CD4-positive, alpha-beta T cell treated with Interleukin-2 at 100 ng/mL for 4 hours (primary cell): ENCODE measurements at regions not wholly inside any gene's neighbourhood (a gene's known extent, or its start where the extent isn't known, plus 50 kb on each side); places are given as distances from the start of the nearest gene placed in this dataset.
"Not testable (repeated sequence)": the region's sequence is repeated elsewhere in the genome, so short reads cannot be mapped to it uniquely, and the experiment has no call there.

Source experiments
- DNase-seq: peaks from one replicate; pipeline ENCODE4 v3.0.0-alpha.2; 2020; ENCODE audit warnings: low spot score

DNA sequence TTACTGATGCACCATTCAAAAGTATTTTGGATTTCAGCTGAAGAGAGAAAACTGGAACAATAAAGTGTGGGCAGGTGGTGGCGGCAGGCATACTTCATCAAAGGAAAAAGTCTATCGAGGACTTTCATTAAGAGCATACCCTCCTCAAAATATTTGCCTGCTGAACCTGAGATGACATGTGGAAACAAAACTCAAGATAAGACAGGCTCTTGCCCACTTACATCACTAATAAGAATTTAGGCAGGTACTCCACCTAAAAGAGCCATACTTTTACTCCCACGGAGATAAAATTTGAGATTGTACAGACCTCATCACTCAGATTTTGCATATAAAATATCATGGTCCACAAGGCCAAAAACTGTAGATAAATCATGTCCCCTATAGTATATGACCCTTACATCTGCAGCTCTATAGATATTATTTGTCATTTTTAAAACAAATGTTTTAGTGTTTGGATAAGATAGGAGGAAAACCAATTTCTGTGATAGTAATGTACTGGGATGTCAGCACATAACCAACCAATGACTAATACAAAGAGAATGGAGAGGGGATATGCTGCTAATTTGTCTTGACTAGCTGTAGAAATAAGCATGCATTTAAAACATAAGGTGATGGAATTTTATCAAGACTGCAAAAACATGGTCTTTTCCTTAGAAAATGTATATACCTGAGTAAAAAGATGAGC is 730.6 kb upstream of the ZNF608 start:
- DNase-seq: no peak

DNA sequence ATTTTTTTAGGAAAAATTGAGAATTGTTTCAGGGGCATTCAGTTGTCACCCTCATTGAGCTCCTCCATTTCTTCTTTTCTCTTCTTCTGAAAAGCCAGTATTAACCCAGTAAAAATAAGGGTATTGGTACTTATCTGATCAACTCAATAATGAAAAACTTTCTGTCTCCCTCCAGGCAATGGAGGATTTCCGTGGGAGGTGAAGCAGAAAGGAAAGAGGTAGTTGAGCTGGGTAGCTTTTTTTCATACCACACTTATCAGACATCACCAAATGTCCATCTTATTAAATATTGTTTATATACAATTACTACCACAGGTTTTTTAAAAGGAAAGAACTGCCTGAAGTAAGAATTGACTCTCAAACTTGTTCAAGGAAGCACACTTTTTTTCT is 731.1 kb upstream of the ZNF608 start:
- DNase-seq: no peak

DNA sequence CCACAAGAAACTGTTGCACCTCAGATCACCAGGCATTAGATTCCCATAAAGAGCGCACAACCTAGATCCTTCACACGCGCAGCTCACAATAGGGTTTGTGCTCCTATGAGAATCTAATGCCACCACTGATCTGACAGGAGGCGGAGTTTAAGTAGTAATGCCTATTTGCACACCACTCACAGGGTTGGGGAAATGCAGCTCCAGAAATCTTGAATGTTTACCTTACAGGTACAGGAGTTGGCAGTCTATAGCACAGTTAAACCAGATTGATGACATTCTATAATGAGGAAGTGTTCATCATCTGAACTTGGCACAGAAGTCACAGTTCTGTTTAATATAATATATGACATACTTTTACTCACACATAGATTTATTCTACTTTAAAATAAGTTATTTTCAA is 732.2 kb upstream of the ZNF608 start:
- no peak for DNase-seq

DNA sequence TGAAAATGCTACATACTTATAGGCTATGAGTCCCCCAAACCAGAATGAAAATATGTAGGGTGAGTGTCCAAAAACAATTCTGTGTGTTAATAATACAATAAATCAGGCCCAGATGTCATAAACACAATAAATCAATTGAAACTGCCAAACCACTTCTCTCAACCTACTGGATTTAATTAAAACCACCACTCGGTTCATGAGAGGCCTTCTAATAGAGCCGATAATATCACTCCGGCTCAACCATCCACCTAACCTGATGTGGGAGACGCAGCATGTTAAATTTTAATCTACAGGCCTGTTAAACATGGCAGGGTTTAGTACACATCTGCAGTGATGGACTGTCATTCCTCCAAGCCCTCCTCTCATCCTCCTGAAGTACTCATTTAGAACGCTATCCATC is 734.5 kb upstream of the ZNF608 start:
- no peak for DNase-seq

DNA sequence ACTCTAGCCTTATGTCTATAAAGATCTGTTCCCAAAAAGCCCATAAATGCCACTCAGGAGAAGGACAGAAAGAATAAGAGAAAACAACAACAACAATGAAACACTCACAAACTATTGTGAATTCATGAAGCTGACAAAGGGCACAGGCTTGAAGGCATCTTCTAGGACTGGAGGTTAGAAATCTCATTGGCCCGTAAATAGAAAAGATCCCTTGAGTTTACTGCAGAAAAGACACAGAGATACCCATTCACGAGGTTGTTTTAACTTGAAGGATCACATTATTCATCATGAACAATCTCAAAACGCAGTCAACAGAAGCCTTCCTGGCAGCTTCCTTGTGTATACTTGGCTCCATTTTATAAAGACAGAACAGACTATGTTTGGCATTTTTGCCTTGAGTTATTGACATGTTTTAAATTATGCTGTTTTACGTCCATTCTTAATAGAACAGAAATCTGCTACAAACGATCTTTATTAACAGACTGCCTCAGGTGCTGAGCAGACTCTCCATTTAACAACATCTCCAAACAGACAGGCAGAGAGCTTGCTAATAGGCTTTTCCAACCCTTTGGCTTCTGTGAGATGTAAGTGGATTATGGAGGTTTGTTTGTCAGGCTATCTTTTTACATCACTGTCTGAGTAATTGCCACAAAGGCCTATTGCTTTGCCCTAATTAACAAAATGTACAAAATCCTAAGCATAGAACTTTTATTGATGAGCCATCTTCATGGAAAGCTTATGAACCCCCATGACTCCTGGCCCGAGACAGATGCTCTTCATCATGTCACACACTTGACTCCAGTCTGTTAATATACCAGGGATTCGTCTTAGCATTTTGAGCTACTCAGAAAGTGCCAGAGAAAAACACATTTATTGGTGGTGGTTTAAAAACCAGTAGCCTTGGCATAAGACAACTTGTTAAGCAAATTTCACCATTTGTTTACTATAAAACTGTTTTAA is 735.3 kb upstream of the ZNF608 start:
- DNase-seq: no peak

DNA sequence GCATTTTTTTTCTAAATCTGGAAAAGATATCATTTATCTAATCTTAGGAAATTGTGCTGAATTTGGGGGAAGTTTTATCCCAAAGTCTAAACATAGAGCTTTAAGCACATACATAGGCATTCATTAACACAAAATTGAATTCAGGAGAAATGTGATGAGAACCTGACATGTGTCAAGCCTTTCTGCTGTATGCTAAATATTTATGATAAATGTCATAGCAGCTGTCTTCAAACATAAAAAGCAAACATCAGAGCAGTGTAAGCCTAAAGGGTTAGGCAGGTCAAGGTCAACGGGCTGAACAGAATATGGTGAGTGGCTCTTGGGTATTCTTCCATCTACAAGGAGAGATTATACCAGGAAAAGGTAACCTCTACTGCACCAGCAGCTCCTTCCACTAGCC is 737.2 kb upstream of the ZNF608 start:
- DNase-seq: no peak

DNA sequence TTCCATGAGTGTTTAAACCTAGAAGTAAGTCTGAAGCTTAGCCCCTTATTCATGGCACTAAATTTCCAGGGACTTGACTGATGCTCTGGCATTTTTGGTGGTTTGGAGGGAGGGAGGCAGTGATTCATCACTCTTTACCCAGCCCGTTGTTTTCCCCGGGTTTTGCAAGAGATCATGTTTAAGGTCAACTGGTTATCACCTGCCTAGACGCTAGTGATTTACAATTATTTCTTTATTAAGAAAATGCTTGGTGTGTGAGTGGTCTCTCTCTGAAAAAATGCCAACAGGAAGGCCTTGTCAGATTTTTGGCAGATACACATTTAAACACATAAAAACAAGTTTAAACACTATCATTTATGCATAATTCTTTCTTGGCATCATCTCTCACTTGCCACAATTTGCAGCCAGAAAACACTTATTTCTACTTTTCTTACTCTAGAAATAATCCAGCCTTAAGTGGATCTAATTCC is 737.9 kb upstream of the ZNF608 start:
- no peak for DNase-seq

DNA sequence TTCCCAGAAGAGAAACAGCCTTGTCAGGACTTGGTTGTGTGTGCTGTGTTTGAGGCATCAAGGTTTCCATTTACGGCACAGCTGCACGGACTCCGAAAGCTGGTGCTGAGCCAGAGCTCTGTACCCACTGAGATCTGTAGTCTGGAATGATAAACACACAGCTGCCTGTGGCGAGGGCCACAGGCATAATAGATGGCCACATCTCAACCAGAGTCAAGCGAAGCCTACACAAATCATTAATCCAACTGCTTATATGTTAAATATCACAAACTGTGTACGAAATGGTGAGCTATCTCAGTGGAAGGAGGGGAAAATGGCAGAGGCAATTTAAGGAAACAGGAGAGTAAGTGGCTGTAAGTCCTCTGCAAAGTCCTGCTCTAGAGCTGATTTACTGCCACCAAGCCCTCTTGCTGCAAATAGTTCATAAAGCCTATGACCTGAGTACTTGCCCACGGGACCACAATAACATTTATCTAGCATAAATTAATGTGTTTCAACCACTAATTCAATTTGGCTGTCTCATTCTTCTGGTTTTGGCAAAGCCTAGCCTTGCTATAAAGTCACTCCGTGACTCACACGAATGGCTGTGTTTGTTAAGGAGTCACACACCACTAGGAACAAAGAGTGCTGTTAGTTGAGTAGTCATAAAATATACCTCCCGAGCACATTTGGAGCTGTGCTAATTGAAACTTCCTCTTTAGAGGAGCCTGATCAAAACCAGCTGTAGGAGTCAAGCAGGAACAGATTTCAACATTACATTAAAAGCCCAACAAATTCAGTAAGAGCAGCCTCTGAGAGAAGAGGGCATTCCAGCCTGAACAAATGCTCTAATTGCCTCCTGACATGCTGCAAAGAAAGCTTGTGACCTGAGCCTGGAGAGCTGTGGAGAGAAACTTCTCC is 738.6 kb upstream of the ZNF608 start:
- DNase-seq: no peak

DNA sequence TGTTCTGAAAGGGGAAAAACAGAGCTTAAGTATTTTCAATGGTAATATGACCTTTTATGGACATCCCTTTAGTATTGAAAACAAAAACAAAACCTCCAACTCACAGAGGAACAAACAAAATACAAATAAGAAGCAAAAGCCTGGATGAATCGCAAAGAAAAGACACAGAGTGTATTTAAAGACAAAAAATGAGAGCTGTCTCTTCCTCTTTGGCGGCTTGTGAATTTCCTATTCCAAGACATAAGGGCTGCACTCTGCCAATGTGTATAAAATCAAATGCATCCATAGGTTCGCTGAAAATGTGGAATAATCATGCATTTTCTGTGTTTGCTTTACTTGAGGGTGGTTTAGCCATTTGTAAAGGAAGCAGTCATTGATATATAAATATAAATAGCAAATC is 739.3 kb upstream of the ZNF608 start:
- no peak for DNase-seq

DNA sequence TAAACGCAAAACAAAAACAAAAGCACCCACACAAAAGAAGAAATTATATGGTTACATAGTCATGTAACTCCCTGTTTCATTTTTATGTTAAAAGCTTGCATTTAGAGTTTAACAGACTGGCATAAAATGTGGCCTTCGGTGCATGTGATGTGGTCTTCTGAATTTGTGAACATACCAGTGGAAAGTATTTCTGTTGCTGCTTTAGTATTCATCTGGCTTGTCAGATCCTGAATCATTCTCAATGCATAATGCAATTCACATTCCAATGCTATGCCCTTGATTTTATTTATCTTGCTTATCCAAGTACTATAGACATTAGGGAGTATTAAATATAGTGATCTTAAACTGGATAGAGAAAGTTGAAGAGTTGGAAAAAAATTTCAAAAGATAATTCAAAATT is 740.2 kb upstream of the ZNF608 start:
- no peak for DNase-seq

DNA sequence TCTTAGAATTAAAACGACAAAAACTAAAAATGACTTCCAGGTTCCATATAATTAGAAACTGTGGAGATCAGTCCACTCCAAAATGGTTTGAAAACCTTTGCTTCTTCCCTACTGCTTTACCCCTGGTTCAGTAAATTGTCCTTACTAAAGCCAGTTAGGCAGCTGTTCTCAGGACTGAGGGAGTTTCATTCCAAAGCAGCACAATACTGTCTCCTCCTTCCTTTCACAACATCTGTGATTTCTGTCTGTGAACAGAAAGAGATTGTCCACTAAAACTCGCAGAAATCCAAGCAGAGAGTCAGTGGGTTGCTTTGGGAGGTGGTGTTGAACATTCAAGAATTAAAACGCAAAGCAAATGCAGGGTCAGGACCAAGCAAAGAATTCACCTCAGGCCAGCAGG is 740.8 kb upstream of the ZNF608 start:
- no peak for DNase-seq

DNA sequence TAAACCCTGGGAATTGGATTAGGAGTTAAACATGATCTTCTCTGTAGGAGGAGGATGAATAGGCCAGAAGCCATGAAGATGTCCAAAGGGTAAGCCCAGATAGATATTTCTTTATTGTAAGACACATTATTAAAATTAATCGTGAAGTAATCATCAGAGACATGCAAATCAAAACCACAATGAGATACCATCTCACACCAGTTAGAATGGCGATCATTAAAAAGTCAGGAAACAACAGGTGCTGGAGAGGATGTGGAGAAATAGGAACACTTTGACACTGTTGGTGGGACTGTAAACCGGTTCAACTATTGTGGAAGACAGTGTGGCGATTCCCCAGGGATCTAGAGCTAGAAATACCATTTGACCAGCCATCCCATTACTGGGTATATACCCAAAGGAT is 741.2 kb upstream of the ZNF608 start:
- not testable (repeated sequence) for DNase-seq

DNA sequence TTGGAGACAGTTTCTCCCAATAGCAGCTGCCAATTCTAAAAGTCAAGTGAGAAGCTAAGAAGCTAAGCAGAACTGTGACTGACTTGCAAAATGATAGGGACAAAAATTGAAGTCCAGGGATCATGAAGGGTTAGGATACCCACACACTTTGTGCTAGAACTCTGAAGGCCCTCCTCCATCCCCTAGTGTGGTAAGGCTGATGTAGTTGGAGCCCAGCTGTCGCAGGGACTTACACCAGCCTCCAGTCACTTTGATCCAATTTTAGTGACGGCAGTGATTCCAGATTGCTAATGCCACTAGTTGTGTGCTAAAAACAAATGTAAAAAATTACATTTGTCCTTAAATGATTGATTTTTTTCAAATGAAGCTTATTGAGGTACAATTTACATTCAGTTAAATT is 742.7 kb upstream of the ZNF608 start:
- DNase-seq: no peak

DNA sequence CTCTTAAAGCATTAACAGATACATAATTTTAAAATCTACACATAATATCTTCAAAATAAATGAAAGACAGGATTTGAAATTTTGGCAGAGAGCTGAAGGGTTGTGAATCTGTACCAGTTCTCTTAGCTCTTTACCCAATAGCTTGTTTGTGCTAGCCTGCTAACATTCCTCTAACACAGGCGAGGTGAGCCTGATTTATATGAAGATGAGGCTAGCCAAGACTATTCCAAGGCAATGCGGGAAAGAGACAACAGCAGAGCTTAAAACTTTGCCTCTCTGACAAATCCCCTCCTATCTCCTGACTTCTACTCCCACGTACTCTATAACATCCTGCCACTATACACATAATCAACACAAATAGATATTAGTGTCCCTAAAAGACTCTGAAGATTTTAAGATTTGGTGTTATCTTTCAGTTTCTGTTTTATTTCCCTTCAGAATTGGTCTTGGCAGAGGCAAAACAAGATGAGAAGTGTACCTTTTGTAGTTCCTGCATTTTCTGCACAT is 745.6 kb upstream of the ZNF608 start:
- DNase-seq: no peak

DNA sequence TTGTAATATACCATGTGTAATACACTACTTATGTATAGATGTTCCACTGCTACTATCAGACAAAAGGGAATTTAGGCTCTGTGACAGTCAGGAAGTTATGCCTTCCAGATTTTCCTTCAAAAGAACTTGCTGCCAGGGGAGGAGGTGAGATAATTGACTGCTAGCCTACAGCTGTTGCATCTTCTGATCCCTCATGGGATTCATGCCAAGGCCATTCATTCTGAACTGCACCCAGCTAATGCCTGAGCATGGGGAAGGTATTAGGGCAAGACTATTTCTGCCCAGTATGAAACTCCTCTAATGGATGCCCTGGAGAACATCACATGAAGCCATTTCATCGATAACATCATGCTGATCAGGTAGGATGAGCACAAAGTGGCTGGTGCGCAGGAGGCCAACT is 746.5 kb upstream of the ZNF608 start:
- no peak for DNase-seq

DNA sequence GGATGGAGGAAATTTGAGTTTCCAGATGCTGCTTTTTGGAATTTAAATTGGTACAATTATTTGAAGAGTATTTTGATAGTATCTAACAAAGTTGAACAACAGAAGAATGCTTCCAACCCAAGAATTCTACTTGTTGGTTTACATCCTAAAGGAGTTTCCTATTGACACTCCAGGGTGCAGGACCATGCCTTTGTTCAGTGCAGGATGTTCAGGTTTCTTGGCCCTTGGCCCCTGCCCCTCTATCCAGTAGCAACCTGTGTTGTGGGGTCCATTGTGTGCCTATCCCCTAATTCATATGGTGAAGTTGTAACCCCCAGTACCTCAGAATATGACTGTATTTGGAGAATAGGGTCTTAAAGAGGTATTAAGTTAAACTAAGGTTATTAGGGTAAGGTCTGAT is 750.0 kb upstream of the ZNF608 start:
- DNase-seq: no peak

DNA sequence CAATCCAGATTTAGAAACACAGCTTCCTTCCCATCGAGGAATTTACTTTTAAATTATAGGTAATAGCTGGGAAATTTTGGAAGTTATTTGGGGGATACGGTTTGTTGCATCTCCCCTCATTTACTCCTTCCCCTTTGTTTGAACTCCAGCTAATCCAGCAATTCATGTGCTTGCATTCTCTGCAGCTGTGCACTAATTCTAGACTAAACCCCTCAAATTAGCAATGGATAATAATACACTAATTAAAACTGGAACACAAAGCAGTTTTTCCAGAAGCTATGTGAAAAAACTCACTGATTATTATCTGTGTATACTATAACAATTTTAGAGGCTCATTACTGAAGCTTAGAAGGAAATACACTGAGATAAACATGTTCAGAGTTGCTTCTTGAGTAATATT is 751.2 kb upstream of the ZNF608 start:
- DNase-seq: no peak

DNA sequence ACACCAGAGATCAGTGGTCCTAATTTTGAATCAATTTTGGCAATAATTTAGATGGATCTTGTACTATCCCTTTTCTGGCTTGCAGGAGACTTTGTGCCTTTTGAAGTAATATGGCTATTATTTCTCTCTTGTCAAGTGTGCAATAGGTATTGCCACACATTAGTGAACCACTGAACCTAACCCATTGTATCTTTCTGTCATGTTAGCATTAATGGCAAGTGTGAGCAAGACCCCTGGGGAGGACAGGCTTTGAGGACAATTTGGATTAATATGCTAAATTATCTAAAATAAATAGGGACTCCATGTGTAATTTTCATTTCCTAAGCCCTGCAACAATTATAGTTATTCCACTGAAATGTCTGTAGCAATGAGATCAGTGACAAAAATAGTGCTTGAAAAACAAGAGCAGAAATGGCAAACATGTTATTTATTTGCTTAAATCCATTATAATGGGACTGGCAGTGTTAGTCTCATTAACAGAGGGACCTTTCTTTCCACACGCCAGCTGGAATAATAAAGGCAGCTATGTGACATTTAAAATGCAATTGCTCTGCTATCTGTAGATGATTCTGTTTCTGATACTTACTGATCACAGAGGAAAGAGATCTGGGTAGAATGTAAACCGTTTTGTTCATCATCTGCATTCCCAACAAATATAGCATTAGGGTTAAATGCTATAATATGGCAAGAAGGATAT is 753.3 kb upstream of the ZNF608 start:
- DNase-seq: no peak

DNA sequence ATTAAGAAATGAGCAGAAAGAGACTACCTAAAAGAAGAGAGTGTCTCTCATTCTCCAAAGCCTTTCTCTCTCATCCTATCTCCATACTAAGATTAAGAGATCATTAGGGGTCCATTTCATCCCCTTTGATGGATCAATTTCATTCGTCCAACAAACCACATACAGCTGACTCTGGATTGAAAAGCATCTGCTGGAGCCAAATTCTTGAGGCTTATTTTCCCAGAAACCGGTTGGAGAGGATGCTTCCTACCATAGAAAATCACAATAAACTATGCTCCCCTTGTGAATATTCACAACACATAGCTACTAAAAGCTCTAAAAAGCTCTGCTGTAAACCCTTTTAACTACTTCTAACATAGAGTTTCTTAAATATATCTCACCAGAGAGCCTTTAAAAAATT is 755.0 kb upstream of the ZNF608 start:
- DNase-seq: no peak

DNA sequence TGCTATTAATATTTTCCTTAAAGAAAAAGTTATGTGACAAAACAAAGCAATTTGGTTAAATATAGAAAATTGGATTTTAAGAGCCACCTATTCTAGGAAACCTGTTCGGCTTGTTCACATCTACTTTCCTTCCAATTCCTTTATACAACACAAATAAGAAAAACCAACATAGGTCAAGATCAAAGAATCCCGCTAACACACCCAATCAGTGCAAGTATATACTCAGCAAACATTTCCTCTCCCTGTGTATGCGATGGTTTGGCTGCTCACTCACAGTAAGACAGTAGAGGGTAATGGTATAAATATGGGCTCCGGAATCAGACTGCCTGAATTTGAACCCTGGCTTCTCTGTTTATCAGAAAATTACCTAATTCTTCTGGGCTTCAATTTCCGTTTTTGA is 757.5 kb upstream of the ZNF608 start:
- DNase-seq: no peak

DNA sequence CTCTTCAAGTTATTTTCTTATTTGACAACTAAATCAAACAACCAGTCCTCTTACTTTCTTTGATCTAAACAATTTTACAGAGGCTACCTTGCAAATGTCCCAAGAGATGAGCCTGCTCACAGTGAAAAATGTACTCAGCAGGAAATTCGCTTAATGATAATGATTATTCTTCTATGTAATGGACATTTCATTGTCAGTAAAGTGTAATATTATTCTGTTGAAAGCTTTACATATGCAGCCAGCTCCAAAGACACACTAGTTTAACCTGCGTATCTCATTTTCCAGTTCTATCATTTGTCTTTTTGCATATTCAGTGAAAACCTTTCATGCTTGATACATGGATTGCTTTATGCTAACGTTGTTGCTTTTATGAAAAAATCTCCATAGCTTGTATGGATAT is 758.7 kb upstream of the ZNF608 start:
- no peak for DNase-seq

DNA sequence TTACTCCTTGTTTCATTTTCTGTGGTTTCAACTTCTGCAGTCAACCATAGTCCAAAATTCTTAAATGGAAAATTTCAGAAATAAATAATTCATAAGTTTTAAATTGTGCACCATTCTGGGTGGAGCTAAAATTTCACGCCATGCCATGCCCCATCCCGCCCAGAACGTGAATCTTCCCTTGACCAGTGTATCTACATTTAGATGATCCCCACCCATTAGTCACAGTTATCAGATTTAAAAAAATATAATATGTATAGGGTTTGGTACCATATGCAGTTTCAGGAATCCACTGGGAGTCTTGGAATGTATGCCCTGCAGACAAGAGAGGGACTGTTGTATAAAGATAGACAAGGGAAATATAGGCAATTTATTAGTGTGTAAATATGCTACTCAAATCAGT is 759.7 kb upstream of the ZNF608 start:
- no peak for DNase-seq
